Activated naive CD8-positive, alpha-beta T cell treated with anti-CD3 and anti-CD28 coated beads, Interleukin-2, amount 50 U/mL, for 16 hours (primary cell): ENCODE measurements at regions not wholly inside any gene's neighbourhood (a gene's known extent, or its start where the extent isn't known, plus 50 kb on each side); places are given as distances from the start of the nearest gene placed in this dataset.

ENCODE experiments used
- DNase-seq: peaks from one replicate; pipeline ENCODE4 v3.0.0-alpha.2; 2020; ENCODE audit warnings: low read depth, low spot score

GRCh38 chr11:19368726-19369375, 128.1 kb upstream of the E2F8 start:
- DNase-seq = no peak

DNA sequence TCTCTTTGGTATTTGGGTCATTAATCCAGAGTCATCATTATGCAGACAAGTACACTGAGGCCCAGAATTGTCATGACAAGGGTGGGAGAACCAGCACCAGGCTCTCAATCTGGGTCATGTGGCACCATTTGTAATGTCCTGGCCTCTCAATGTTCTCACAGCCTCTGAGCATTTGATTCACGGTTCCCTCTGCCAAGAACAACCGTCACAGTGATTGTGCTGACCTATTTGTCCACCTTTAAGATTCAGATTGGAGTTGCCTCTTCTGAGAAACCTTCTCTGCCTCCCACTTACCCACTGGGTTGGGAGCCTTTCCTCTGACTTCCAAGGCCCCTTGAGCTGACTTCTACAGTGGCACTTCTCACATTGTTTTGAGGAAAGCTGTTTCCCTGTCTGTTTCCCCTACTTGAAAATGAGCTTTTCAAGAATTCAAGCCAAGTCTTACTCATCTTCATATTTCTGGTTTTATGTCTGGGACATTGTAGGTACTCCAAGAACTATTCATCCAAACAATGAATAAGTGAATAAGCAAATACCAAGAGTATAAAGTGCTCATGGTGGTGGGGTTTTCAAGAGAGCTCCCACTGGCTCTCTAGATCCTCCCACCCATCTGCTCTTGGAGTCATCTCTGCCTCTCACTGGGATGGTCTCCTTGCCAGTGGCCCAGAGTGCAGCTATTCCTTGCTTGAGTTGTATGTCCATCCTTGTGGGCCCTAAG, 126.4 kb upstream of the E2F8 start:
- DNase-seq = no peak

GRCh38 chr11:19365743-19366410, 125.1 kb upstream of the E2F8 start:
- no peak for DNase-seq

- no peak for DNase-seq
These were observed 118.7 kb upstream of the E2F8 start for GRCh38 chr11:19359221-19360000.

- DNase-seq = no peak
These were observed 117.2 kb upstream of the E2F8 start for GRCh38 chr11:19357943-19358342.

- no peak for DNase-seq
These were observed 114.9 kb upstream of the E2F8 start for GRCh38 chr11:19355601-19356000.

GRCh38 chr11:19353287-19353850, 112.6 kb upstream of the E2F8 start:
- DNase-seq = no peak

DNA sequence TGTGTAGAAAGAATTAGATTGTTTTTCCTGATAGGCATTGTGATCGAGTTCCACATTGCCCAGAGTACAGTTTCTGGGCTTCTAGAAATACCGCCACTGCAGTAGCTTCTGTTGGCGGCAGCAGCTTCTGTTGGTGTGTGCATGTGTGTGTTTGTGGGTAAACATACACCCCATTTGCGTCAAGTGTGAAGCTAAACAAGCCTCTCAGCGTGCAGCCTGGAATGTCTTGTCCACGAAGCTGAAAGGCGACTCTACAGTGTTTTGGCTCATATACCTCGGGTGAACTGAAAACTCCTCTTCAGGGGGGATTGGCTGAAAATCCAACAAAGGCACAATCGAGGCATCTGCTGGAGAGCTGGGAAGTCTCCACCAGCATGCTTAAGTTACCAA, 112.0 kb upstream of the E2F8 start:
- DNase-seq = no peak

DNA sequence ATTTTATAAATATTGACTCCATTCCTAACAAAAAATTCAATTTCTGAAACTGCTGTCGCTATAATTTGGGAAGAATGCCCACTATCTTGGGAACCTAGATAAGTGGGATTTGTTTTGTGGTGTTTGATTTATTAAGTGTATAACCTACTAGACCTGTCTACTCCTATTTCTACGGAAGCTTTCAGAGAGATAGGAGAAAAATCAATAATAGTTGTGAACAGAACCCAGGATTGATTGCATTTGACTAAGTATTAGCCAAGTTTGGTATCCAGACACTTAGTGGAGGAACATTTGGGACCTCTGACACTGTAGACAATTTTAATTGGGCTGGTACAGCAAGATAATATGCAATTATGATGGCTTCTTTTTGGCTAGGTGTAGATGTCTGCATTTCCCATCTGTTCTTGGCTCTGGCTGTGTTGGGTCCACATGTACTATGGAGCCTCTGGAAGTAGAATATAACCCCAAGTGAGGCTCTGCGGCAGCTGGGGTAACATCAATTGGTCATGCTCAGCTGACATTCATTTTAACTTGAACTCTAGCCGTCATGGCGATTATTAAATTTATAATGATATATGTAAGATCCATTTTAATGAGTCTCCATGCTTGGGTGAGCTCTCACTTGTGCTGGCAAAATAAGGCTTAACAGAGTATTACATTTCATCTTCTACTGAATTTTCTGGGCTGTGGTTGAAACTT, 111.5 kb upstream of the E2F8 start:
- no peak for DNase-seq

- DNase-seq = no peak
These were observed 110.7 kb upstream of the E2F8 start for GRCh38 chr11:19351426-19351825.

GRCh38 chr11:19350160-19350559, 109.4 kb upstream of the E2F8 start:
- no peak for DNase-seq

GRCh38 chr11:19349340-19350025, 108.7 kb upstream of the E2F8 start:
- DNase-seq = no peak

- DNase-seq = no peak
These were observed 107.2 kb upstream of the E2F8 start for GRCh38 chr11:19347911-19348310.

GRCh38 chr11:19345848-19346681, 105.3 kb upstream of the E2F8 start:
- no peak for DNase-seq

DNA sequence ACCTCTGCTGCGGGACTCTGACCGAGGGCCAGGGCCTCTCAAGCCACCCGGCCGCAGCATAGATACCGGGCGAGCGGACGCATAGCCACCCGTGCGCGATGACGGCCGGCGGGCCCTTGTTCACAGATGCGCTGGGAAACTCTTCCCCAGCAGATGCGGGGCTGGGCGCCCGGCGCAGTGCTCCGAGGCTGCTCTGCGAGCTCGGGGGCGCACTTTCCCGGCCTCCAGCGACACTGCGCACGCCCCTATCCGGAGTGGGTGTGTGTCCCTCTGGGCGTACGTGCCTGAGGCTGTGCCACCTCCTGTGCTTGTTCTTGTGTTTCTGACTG, 104.7 kb upstream of the E2F8 start:
- no peak for DNase-seq

DNA sequence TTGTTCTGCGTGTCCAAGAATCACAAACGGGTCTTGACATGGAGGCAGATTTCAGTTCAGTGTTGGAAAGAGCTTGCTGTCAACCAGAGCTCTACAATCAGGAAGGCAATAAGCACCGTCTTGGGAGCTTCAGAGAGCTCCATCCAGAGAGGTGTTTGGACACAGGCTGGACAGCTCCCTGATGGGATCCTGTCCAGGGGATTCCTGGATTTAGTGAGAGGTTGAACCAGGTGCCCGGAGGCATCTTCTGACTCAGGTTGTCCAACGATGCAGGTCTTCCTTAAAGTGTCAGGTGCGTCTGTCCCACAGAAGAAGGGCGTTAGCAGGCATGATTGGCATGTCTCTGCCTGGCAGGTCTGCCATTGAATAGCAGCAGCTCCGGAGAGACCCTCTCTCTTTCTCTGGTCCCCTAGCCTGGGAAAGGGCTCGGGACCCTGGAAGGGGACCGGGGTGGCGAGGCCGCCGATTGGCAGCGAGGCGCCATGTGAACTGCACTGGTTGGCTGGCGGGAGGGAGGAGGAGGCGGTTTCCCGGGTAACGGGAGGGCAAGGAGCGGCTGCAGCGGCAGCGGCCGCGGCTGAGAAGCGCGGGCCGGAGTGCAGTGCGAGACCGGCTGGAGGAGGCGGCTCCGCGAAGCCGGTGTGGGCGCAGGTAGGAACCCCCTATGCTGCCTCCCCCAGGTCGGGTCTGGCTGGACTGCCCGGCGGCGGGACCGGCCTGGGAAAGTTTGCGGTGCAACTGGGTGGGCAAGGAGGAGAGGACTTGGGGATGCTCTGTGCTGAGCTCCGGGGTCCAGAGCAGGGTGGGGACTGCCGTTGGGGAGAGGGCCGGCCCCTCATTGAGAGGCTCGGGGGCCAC, 104.1 kb upstream of the E2F8 start:
- DNase-seq = no peak

- DNase-seq = no peak
These were observed 101.3 kb upstream of the E2F8 start for GRCh38 chr11:19342036-19342435.

DNA sequence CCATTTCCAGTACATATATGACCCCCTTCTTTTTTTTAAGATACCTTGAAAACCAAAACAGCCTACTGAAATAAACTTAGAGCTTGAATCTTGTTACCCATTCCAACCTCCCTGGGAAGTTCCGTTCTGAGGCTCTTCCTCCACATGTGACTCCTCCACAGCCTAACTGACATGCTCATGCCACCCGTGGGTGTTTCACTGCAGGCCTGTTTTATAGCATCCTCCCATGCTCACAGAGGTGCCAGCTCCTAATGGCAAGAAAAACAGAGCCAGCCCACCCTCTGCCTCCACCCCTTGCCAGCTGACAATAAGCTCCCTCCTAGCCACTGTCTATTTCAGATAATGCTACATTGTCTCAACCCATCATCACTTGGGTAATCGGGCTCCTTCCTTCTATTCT, 97.6 kb upstream of the E2F8 start:
- no peak for DNase-seq

DNA sequence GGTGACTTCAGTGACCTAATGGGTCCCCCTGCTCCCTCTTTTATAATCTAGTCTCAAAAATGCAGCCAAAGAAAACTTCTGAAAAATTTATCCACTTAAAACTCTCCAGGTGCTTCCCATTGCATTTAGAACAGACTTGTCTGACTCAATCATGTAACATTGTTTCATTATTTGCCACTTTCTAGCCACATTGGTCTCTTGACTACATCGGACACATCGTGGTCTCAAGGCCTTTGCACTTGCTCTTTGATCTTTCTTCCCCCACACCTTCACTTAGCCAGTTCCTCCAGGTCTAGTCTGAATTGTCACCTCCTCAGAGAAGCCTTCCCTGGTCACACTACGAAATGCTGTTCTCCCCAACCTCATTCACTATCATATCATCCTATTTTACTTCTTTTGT, 97.0 kb upstream of the E2F8 start:
- DNase-seq = no peak
